GM12878 (cell line): ENCODE measurements at regions not wholly inside any gene's neighbourhood (a gene's known extent, or its start where the extent isn't known, plus 50 kb on each side); places are given as distances from the start of the nearest gene placed in this dataset.

Experiments
- ATAC-seq: fragments of 200-7000 bp; cut with Tn5 transposase; 3 replicates; pipeline ENCODE4 v1.9.1; 2020; ENCODE audit warnings: mild to moderate bottlenecking, moderate library complexity
- BruUV-seq: library from RNA; stranded (reverse); fragments of 400-500 nt; replicated peaks from 2 replicates; lab custom pipeline; 2021; lab: Mats Ljungman, UMichigan
- CTCF ChIA-PET: fragments of 300-600 bp; sonication (Branson Sonifier 250); formaldehyde crosslinking; extraction: SDS; loops from one replicate; lab custom pipeline; 2021; ENCODE audit warnings: inconsistent platforms; lab: Yijun Ruan, JAX
- POLR2A ChIA-PET: fragments of 350-600 bp; formaldehyde crosslinking; extraction: SDS; loops from one replicate; lab custom pipeline; 2021; ENCODE audit warnings: inconsistent platforms; lab: Charles Lee
- RAD21 ChIA-PET: fragments of 300-600 bp; sonication (Branson Sonifier 250); formaldehyde crosslinking; loops from one replicate; lab custom pipeline; 2023; ENCODE audit warnings: antibody characterized with exemption; ENCODE audit not compliant: unreplicated experiment; lab: Charles Lee
- SMC1A ChIA-PET: fragments of 300-600 bp; sonication (Branson Sonifier 250); formaldehyde crosslinking; loops from one replicate; lab custom pipeline; 2023; ENCODE audit not compliant: unreplicated experiment, uncharacterized antibody; lab: Charles Lee
- DNase-seq: peaks from one replicate; pipeline ENCODE4 v3.0.0-alpha.2; 2011; ENCODE audit warnings: low read depth, low spot score
- FAIRE-seq: peaks from 3 replicates; lab custom pipeline; 2011; peaks lifted over from hg19 to GRCh38; lab: Jason Lieb, UNC
- H2AFZ ChIP-seq: 2 replicates; pipeline ENCODE4 v1.6.0; 2011; ENCODE audit warnings: low read depth, low read length, control low read depth; ENCODE audit not compliant: control insufficient read depth
- H3K27ac ChIP-seq: 2 replicates; pipeline ENCODE4 v1.5.1; 2011; ENCODE audit warnings: control low read depth; ENCODE audit not compliant: control insufficient read depth, insufficient read depth
- H3K27me3 ChIP-seq, 2 experiments: replicated peaks in 1 of 2; 2 replicates each; pipeline versions ENCODE4 v1.6.0 to v1.6.1; 2011; ENCODE audit warnings: low read length in 1 of 2; ENCODE audit not compliant: control insufficient read depth in 2 of 2, insufficient read depth in 2 of 2
- H3K36me3 ChIP-seq, 2 experiments: 2 replicates each; pipeline ENCODE4 v1.5.1; 2011; ENCODE audit warnings: low read length in 1 of 2; ENCODE audit not compliant: control insufficient read depth in 2 of 2, insufficient read depth in 2 of 2
- H3K4me1 ChIP-seq: 2 replicates; pipeline ENCODE4 v1.6.1; 2011; ENCODE audit warnings: mild to moderate bottlenecking, low read length, moderate library complexity, mixed read lengths; ENCODE audit not compliant: control insufficient read depth, insufficient read depth
- H3K4me2 ChIP-seq: 2 replicates; pipeline ENCODE4 v1.6.0; 2011; ENCODE audit warnings: control low read depth; ENCODE audit not compliant: control insufficient read depth, insufficient read depth
- H3K4me3 ChIP-seq: fragments of 200-600 bp; sonication (generic); 2 replicates; pipeline ENCODE4 v1.5.1; 2016
- H3K79me2 ChIP-seq: 2 replicates; pipeline ENCODE4 v1.6.0; 2011; ENCODE audit warnings: low read length; ENCODE audit not compliant: control insufficient read depth, insufficient read depth
- H3K9ac ChIP-seq: 2 replicates; pipeline ENCODE4 v1.8.0; 2011; ENCODE audit warnings: low read length, control low read depth, mixed read lengths; ENCODE audit not compliant: control insufficient read depth, insufficient read depth
- H3K9me3 ChIP-seq: replicated peaks from 3 replicates; pipeline ENCODE4 v1.5.1; 2011; ENCODE audit warnings: mild to moderate bottlenecking, low read length; ENCODE audit not compliant: control insufficient read depth, insufficient read depth
- H4K20me1 ChIP-seq: 2 replicates; pipeline ENCODE4 v1.6.0; 2011; ENCODE audit not compliant: control insufficient read depth, insufficient read depth
- CHD1 ChIP-seq: IDR thresholded peaks from 2 replicates; pipeline ENCODE4 v1.6.1; 2012; ENCODE audit warnings: low read depth, low read length, improper control_type of control experiment
- IKZF2 ChIP-seq, 2 experiments: fragments of 450-650 bp; IDR thresholded peaks; 2 replicates each; pipeline ENCODE4 v1.6.1; 2017; ENCODE audit warnings: mild to moderate bottlenecking in 2 of 2, moderate library complexity in 2 of 2
- JUND ChIP-seq: IDR thresholded peaks from 2 replicates; pipeline ENCODE4 v1.6.1; 2012; ENCODE audit warnings: low read depth, mild to moderate bottlenecking, low read length, improper control_type of control experiment, moderate library complexity
- MEF2B ChIP-seq: fragments of 450-650 bp; IDR thresholded peaks from 2 replicates; pipeline ENCODE4 v1.6.1; 2018; ENCODE audit warnings: mild to moderate bottlenecking, moderate library complexity; ENCODE audit not compliant: partially characterized antibody, poor library complexity, severe bottlenecking
- MTA2 ChIP-seq: fragments of 450-650 bp; IDR thresholded peaks from 2 replicates; pipeline ENCODE4 v1.6.1; 2016; ENCODE audit warnings: low read depth, mild to moderate bottlenecking, moderate library complexity
- MTA3 ChIP-seq: IDR thresholded peaks from 2 replicates; pipeline ENCODE4 v1.6.1; 2012; ENCODE audit warnings: low read length, inconsistent platforms, borderline replicate concordance
- POLR2A ChIP-seq: IDR thresholded peaks from 2 replicates; pipeline ENCODE4 v1.6.1; 2011; ENCODE audit warnings: low read depth, mild to moderate bottlenecking, low read length
- POU2F2 ChIP-seq: IDR thresholded peaks from 3 replicates; pipeline ENCODE4 v1.6.1; 2011; ENCODE audit warnings: low read depth, mild to moderate bottlenecking, low read length, borderline replicate concordance
- TARDBP ChIP-seq: IDR thresholded peaks from 2 replicates; pipeline ENCODE4 v1.6.1; 2016; ENCODE audit warnings: borderline replicate concordance
- ZBED1 ChIP-seq: IDR thresholded peaks from 2 replicates; pipeline ENCODE4 v1.6.1; 2016; ENCODE audit warnings: borderline replicate concordance
- WGBS: methylation state at CpG from one replicate; pipeline ENCODE4 v1.1.6; 2016; ENCODE audit warnings: low lambda C conversion rate; ENCODE audit not compliant: insufficient replicate concordance, insufficient coverage; ENCODE audit errors: missing lambda C conversion rate; 5-methylcytosine and 5-hydroxymethylcytosine counted together
- in situ Hi-C: fragments of 300-500 bp; cut with MboI; formaldehyde crosslinking; loops from 9 replicates; pipeline ENCODE4 v1.14.3; 2018; ENCODE audit warnings: mixed read lengths
- intact Hi-C: fragments of 100-400 bp; cut with micrococcal nuclease; formaldehyde crosslinking; loops from one replicate; pipeline ENCODE4 v1.14.2; 2022; ENCODE audit not compliant: unreplicated experiment
- TF ChIP-seq, protein P1 (sequence below): IDR thresholded peaks from 2 replicates; pipeline ENCODE4 v1.6.1; 2012; ENCODE audit warnings: improper control_type of control experiment, low read depth, low read length; ENCODE audit not compliant: insufficient replicate concordance
- TF ChIP-seq, protein P2 (sequence below): fragments of 450-650 bp; IDR thresholded peaks from 2 replicates; pipeline ENCODE4 v1.6.1; 2017; ENCODE audit warnings: mild to moderate bottlenecking
- TF ChIP-seq, protein P3 (sequence below): IDR thresholded peaks from 2 replicates; pipeline ENCODE4 v1.6.1; 2012; ENCODE audit warnings: low read depth, low read length, improper control_type of control experiment
- TF ChIP-seq, protein P4 (sequence below): fragments of 450-650 bp; conservative IDR thresholded peaks from 2 replicates; pipeline ENCODE4 v1.6.1; 2017; ENCODE audit warnings: mild to moderate bottlenecking, moderate library complexity

DNA sequence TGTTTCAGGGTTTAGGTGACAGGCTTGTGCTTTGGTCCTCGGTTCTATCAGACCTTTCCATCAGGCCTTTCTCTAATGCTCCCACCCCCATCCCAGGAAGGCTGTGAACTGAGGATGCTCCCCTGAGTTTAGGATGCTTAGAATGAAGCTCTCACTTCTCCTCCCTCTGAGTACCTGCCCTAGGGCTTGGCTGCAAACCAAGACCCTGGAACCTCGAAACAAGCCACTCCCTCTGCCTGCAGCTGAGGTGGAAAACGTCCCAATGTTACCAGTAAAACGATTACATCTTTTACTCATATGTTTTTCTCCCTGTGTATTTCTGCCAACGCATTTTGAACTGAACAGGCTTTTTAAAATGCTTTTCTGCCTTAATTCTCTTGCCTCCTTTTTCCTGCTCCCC lies 54.5 kb upstream of the BMAL1 start (continued):
- TF ChIP-seq, protein P1, sequence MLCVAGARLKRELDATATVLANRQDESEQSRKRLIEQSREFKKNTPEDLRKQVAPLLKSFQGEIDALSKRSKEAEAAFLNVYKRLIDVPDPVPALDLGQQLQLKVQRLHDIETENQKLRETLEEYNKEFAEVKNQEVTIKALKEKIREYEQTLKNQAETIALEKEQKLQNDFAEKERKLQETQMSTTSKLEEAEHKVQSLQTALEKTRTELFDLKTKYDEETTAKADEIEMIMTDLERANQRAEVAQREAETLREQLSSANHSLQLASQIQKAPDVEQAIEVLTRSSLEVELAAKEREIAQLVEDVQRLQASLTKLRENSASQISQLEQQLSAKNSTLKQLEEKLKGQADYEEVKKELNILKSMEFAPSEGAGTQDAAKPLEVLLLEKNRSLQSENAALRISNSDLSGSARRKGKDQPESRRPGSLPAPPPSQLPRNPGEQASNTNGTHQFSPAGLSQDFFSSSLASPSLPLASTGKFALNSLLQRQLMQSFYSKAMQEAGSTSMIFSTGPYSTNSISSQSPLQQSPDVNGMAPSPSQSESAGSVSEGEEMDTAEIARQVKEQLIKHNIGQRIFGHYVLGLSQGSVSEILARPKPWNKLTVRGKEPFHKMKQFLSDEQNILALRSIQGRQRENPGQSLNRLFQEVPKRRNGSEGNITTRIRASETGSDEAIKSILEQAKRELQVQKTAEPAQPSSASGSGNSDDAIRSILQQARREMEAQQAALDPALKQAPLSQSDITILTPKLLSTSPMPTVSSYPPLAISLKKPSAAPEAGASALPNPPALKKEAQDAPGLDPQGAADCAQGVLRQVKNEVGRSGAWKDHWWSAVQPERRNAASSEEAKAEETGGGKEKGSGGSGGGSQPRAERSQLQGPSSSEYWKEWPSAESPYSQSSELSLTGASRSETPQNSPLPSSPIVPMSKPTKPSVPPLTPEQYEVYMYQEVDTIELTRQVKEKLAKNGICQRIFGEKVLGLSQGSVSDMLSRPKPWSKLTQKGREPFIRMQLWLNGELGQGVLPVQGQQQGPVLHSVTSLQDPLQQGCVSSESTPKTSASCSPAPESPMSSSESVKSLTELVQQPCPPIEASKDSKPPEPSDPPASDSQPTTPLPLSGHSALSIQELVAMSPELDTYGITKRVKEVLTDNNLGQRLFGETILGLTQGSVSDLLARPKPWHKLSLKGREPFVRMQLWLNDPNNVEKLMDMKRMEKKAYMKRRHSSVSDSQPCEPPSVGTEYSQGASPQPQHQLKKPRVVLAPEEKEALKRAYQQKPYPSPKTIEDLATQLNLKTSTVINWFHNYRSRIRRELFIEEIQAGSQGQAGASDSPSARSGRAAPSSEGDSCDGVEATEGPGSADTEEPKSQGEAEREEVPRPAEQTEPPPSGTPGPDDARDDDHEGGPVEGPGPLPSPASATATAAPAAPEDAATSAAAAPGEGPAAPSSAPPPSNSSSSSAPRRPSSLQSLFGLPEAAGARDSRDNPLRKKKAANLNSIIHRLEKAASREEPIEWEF: no peak
- no peak for TF ChIP-seq JUND

DNA sequence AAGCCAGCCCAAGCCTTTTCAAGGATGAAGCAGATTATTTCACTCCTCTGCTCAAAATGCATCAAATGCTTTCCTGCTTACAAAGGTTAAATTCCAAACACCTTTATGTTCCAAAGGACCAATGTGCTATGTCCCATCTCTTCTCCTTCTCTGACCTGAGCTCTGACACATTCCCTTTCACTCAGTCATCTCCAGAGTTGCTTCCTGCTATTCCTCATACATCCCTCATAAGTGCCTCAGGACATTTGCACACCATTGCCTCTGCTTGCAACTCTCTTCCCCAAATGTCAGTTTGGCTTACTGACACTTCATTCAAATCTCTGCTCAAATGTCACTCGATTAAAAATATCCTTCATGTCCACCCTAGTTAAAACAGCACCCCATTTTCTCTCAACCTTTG lies 53.3 kb upstream of the BMAL1 start:
- Histone ChIP-seq H3K36me3 (no peaks in the 10 kb centered on the region), H3K9ac (no peak overlapping the region), H2AFZ (no peak overlapping the region), H3K4me2 (no peak overlapping the region), H3K27ac (no peak overlapping the region), H3K4me3 (no peak overlapping the region), H3K27me3 (no peaks in the 10 kb centered on the region; a peak in 1 of 4 replicates), H3K9me3 (no peaks in the 10 kb centered on the region), H3K4me1 (no peaks in the 10 kb centered on the region), H3K79me2 (no peaks in the 10 kb centered on the region), H4K20me1 (no peaks in the 10 kb centered on the region)
- SMC1A ChIA-PET: interaction anchor here (1.0 kb wide), 1 partner anchor 12 kb away, joined by 3 read pairs; no protein-coding TSS in a partner anchor
- intact Hi-C loops (no loop called here), in situ Hi-C loops (no loop called here)
- ATAC-seq: no peak
- RAD21 ChIA-PET: no interaction called here
- DNase-seq: no peak
- TF ChIP-seq, protein P2, sequence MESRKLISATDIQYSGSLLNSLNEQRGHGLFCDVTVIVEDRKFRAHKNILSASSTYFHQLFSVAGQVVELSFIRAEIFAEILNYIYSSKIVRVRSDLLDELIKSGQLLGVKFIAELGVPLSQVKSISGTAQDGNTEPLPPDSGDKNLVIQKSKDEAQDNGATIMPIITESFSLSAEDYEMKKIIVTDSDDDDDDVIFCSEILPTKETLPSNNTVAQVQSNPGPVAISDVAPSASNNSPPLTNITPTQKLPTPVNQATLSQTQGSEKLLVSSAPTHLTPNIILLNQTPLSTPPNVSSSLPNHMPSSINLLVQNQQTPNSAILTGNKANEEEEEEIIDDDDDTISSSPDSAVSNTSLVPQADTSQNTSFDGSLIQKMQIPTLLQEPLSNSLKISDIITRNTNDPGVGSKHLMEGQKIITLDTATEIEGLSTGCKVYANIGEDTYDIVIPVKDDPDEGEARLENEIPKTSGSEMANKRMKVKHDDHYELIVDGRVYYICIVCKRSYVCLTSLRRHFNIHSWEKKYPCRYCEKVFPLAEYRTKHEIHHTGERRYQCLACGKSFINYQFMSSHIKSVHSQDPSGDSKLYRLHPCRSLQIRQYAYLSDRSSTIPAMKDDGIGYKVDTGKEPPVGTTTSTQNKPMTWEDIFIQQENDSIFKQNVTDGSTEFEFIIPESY: no peak
- TF ChIP-seq TARDBP (no peak), POLR2A (no peak), MTA2 (no peak), ZBED1 (no peak), POU2F2 (no peak), MTA3 (no peak), IKZF2 (IDR thresholded peaks at IDR 0.05) (no peak), MEF2B (no peak), CHD1 (no peak)
- TF ChIP-seq, protein P3, sequence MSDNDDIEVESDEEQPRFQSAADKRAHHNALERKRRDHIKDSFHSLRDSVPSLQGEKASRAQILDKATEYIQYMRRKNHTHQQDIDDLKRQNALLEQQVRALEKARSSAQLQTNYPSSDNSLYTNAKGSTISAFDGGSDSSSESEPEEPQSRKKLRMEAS: no peak
- TF ChIP-seq, protein P4, sequence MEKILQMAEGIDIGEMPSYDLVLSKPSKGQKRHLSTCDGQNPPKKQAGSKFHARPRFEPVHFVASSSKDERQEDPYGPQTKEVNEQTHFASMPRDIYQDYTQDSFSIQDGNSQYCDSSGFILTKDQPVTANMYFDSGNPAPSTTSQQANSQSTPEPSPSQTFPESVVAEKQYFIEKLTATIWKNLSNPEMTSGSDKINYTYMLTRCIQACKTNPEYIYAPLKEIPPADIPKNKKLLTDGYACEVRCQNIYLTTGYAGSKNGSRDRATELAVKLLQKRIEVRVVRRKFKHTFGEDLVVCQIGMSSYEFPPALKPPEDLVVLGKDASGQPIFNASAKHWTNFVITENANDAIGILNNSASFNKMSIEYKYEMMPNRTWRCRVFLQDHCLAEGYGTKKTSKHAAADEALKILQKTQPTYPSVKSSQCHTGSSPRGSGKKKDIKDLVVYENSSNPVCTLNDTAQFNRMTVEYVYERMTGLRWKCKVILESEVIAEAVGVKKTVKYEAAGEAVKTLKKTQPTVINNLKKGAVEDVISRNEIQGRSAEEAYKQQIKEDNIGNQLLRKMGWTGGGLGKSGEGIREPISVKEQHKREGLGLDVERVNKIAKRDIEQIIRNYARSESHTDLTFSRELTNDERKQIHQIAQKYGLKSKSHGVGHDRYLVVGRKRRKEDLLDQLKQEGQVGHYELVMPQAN: no peak
- CTCF ChIA-PET: no interaction called here
- POLR2A ChIA-PET: interaction anchor here (0.6 kb wide), 1 partner anchor 1162 kb away, joined by 3 read pairs; no protein-coding TSS in a partner anchor
- no peak for FAIRE-seq
- BruUV-seq: no TSS peak
- WGBS: 5% methylated on average over 1 of the region's 1 CpG
